ENCODE measurements at regions not wholly inside any gene's neighbourhood (a gene's known extent, or its start where the extent isn't known, plus 50 kb on each side); places are given as distances from the start of the nearest gene placed in this dataset.

DNA sequence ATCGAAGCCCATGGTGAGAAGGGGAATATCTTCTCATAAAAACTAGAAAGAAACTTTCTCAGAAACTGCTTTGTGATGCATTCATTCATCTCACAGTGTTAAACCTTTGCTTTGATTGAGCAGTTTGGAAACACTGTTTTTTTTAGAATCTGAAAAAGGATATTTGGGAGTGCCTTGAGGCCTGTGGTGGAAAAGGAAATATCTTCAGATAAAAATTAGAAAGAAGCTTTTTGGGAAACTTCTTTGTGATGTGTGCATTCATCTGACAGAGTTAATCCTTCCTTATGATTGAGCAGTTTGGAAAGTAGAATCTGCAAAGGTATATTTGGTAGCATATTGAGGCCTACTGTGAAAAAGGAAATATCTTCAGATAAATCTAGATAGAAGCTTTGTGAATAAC is 1594.9 kb downstream of the UQCRFS1 start:
- DNase-seq, result no peak

DNA sequence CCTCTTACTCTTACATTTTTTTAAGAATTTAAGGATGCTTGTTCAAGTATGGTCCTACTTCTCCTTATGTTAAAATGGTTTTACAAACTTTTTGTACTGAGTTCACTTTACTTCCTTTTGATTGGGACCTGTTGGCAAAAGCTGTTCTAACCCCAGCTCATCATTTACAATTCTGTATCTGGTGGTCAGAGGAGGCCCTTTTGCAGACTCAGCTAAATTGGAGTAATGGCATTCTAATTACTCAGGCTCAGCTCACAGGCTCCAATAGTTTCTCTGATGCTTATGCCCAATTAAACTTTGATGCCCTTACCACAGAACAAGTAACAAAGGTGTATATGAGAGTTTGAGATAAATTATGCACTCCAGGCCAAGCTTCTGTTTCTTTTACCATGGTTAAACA is 1632.0 kb downstream of the UQCRFS1 start:
- DNase-seq, result no peak

All from DMS79 treated with DMSO at 0.1 percent for 48 hours (cell line).